ENCODE measurements at regions not wholly inside any gene's neighbourhood (a gene's known extent, or its start where the extent isn't known, plus 50 kb on each side); places are given as distances from the start of the nearest gene placed in this dataset.

GRCh38 chr9:108675708-108676107, 180.1 kb downstream of the ACTL7B start (continued):
- no peak for TF ChIP-seq CEBPB (IDR thresholded peaks at IDR 0.05; ENCODE audit: low read depth)
- no peak for TF ChIP-seq ZBTB33 (IDR thresholded peaks at IDR 0.05; ENCODE audit: extremely low read depth, insufficient replicate concordance, low read length)
- TF ChIP-seq RAD21 (IDR thresholded peaks at IDR 0.05; ENCODE audit: low read depth): no peak

GRCh38 chr9:108674766-108675530, 180.8 kb downstream of the ACTL7B start:
- TF ChIP-seq ZNF274 (IDR thresholded peaks at IDR 0.05; ENCODE audit: low read depth, low read length) (no peak), EGR1 (IDR thresholded peaks at IDR 0.05; ENCODE audit: low read depth) (no peak), ELF1 (IDR thresholded peaks at IDR 0.05; ENCODE audit: borderline replicate concordance, low read depth) (no peak), POLR2A (IDR thresholded peaks at IDR 0.05; ENCODE audit: borderline replicate concordance, extremely low read depth, insufficient read depth, insufficient read length) (no peak), MAX (IDR thresholded peaks at IDR 0.05) (no peak), CBX3 (IDR thresholded peaks at IDR 0.05; ENCODE audit: low read depth) (no peak), YY1 (IDR thresholded peaks at IDR 0.05; ENCODE audit: extremely low read depth, insufficient replicate concordance, low read depth, low read length) (no peak), SRF (IDR thresholded peaks at IDR 0.05; ENCODE audit: low read depth) (no peak), POLR2AphosphoS5 (IDR thresholded peaks at IDR 0.05; ENCODE audit: low read depth, low read length) (no peak)
- ChIA-PET POLR2A (no interaction called here), CTCF (interaction anchor here (1.1 kb wide), 1 partner anchor 402 kb away, joined by 3 read pairs; no protein-coding TSS in a partner anchor), RAD21 (ENCODE audit: low non-redundant PET in 1 of 2, low total read pairs in 2 of 2, uncharacterized antibody in 2 of 2, unreplicated experiment in 2 of 2) (no interaction called here)
- Histone ChIP-seq H2AFZ (ENCODE audit: low read depth, low read length, poor library complexity, severe bottlenecking) (no peak overlapping the region), H3K4me3 (replicated peaks in 1 of 2; ENCODE audit: low read depth in 1 of 2, low read length in 2 of 2) (no peak overlapping the region), H3K79me2 (ENCODE audit: insufficient read depth, low read length) (no peaks in the 10 kb centered on the region), H3K9me2 (ENCODE audit: insufficient read depth) (no peaks in the 10 kb centered on the region), H3K4me2 (ENCODE audit: low read length) (no peak overlapping the region), H3K36me3 (ENCODE audit: control insufficient read depth in 1 of 2, insufficient read depth in 2 of 2, low read length in 2 of 2) (no peaks in the 10 kb centered on the region), H4K20me1 (ENCODE audit: insufficient read depth) (no peaks in the 10 kb centered on the region), H3K27me3 (ENCODE audit: insufficient read depth, low read length) (no peaks in the 10 kb centered on the region), H3K9me3 (ENCODE audit: control insufficient read depth in 1 of 2, insufficient read depth in 1 of 2, low read depth in 1 of 2, low read length in 2 of 2) (no peaks in the 10 kb centered on the region), H3K27ac (ENCODE audit: low read depth, low read length) (no peak overlapping the region), H3K4me1 (ENCODE audit: control insufficient read depth in 1 of 2, insufficient read depth in 2 of 2, low read length in 2 of 2) (no peaks in the 10 kb centered on the region), H3K9ac (ENCODE audit: low read length) (no peak overlapping the region)
- intact Hi-C loops (cut with micrococcal nuclease): loop anchor here (5.0 kb wide), 1 partner anchor 1208 kb away; no protein-coding TSS in a partner anchor
- DNase-seq (ENCODE audit: low read depth, low spot score) (no peak), ATAC-seq (no peak)
- no TSS peak for BruUV-seq (replicated peaks)

Data from HCT116 (cell line).